ENCODE measurements at regions not wholly inside any gene's neighbourhood (a gene's known extent, or its start where the extent isn't known, plus 50 kb on each side); places are given as distances from the start of the nearest gene placed in this dataset.

- TF ChIP-seq, protein P1, sequence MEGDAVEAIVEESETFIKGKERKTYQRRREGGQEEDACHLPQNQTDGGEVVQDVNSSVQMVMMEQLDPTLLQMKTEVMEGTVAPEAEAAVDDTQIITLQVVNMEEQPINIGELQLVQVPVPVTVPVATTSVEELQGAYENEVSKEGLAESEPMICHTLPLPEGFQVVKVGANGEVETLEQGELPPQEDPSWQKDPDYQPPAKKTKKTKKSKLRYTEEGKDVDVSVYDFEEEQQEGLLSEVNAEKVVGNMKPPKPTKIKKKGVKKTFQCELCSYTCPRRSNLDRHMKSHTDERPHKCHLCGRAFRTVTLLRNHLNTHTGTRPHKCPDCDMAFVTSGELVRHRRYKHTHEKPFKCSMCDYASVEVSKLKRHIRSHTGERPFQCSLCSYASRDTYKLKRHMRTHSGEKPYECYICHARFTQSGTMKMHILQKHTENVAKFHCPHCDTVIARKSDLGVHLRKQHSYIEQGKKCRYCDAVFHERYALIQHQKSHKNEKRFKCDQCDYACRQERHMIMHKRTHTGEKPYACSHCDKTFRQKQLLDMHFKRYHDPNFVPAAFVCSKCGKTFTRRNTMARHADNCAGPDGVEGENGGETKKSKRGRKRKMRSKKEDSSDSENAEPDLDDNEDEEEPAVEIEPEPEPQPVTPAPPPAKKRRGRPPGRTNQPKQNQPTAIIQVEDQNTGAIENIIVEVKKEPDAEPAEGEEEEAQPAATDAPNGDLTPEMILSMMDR (IDR thresholded peaks at IDR 0.05) = no peak
Observed at GRCh38 chr3:132785292-132785691, 63.1 kb upstream of the NPHP3 start.

GRCh38 chr3:132784502-132785025 lies 62.4 kb upstream of the NPHP3 start:
- ATAC-seq (ENCODE audit: insufficient number of reproducible peaks, low FRiP score, low read depth) (no peak), DNase-seq (ENCODE audit: low spot score) (no peak)
- no peaks in the 10 kb centered on the region for H3K36me3 ChIP-seq
- H3K27ac ChIP-seq = peak overlapping the region; percentile 19 to 61
- TF ChIP-seq, protein P1 (IDR thresholded peaks at IDR 0.05) = no peak
- H3K9me3 ChIP-seq = no peaks in the 10 kb centered on the region
- H3K27me3 ChIP-seq (replicated peaks; ENCODE audit: insufficient read depth) = no peaks in the 10 kb centered on the region
- H3K4me3 ChIP-seq = no peak overlapping the region
- H3K4me1 ChIP-seq (ENCODE audit: control insufficient read depth in 1 of 2, low read depth in 2 of 2) = peaks cover 21 to 62% of the 10 kb centered on the region in 2 donors

More at GRCh38 chr3:132785292-132785691, 63.1 kb upstream of the NPHP3 start:
- H3K4me1 ChIP-seq (ENCODE audit: control insufficient read depth in 1 of 2, low read depth in 2 of 2) = peaks cover 21 to 62% of the 10 kb centered on the region in 2 donors
- DNase-seq (ENCODE audit: low spot score) (no peak), ATAC-seq (ENCODE audit: insufficient number of reproducible peaks, low FRiP score, low read depth) (peak; percentile 71)
- peak overlapping the region; percentile 19 to 61 for H3K27ac ChIP-seq
- H3K9me3 ChIP-seq = no peaks in the 10 kb centered on the region
- H3K36me3 ChIP-seq = no peaks in the 10 kb centered on the region
- H3K27me3 ChIP-seq (replicated peaks; ENCODE audit: insufficient read depth) = no peaks in the 10 kb centered on the region
- no peak overlapping the region for H3K4me3 ChIP-seq

DNA sequence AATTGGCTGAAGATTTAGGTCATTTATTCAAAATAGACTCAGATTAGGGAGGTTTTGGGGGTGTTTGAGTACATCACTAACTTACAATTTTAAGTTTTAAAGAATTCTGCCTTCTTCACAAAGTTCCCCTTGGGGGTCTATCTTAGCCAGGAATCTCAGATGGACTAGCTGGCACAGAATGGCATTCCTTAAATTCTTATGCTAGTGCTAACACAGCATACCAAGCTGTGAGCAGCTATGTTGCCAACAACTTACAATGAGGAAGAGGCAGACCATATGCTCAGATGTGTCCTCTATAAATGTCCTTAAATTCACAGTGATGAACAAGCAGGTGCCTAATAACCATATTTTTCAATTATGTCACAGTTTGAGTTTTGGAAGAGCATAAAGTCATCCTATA lies 60.9 kb upstream of the NPHP3 start:
- TF ChIP-seq, protein P1 (IDR thresholded peaks at IDR 0.05) = no peak

GRCh38 chr3:132781922-132782321 lies 59.7 kb upstream of the NPHP3 start:
- Histone ChIP-seq H3K4me1 (ENCODE audit: control insufficient read depth in 1 of 2, low read depth in 2 of 2) (peaks cover 11 to 38% of the 10 kb centered on the region in 2 donors), H3K36me3 (no peaks in the 10 kb centered on the region), H3K27ac (no peak overlapping the region), H3K4me3 (no peak overlapping the region), H3K9me3 (no peaks in the 10 kb centered on the region), H3K27me3 (replicated peaks; ENCODE audit: insufficient read depth) (no peaks in the 10 kb centered on the region)
- ATAC-seq (ENCODE audit: insufficient number of reproducible peaks, low FRiP score, low read depth) (no peak), DNase-seq (ENCODE audit: low spot score) (no peak)
- TF ChIP-seq, protein P1 (IDR thresholded peaks at IDR 0.05) = no peak

More for the DNA sequence above, 60.9 kb upstream of the NPHP3 start:
- no peak overlapping the region for H3K4me3 ChIP-seq
- peaks cover 21 to 50% of the 10 kb centered on the region in 2 donors for H3K4me1 ChIP-seq (ENCODE audit: control insufficient read depth in 1 of 2, low read depth in 2 of 2)
- H3K9me3 ChIP-seq = no peaks in the 10 kb centered on the region
- no peaks in the 10 kb centered on the region for H3K36me3 ChIP-seq
- H3K27ac ChIP-seq = no peak overlapping the region
- ATAC-seq (ENCODE audit: insufficient number of reproducible peaks, low FRiP score, low read depth) (no peak), DNase-seq (ENCODE audit: low spot score) (no peak)
- no peaks in the 10 kb centered on the region for H3K27me3 ChIP-seq (replicated peaks; ENCODE audit: insufficient read depth)

DNA sequence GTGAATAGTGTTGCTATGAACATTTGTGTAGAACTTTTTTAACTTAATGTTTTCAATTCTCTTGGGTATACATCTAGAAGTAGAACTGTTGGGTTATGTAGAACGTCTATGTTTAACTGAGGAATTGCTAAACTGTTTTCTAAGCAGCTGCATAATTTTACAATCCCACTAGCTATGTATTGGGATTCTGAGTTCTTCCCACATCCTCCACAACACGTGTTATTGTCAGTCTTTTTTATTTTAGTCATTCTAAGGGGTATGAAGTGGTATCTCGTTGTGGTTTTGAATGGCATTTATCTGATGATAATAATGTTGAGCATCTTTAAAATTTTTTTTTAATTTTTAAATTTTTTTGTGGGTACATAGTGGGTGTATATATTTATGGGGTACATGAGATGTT lies 55.0 kb upstream of the NPHP3 start:
- Histone ChIP-seq H3K27me3 (replicated peaks; ENCODE audit: insufficient read depth) (no peaks in the 10 kb centered on the region), H3K4me3 (no peak overlapping the region), H3K27ac (no peak overlapping the region), H3K9me3 (no peaks in the 10 kb centered on the region), H3K36me3 (no peaks in the 10 kb centered on the region), H3K4me1 (ENCODE audit: control insufficient read depth in 1 of 2, low read depth in 2 of 2) (no peaks in the 10 kb centered on the region)
- ATAC-seq (ENCODE audit: insufficient number of reproducible peaks, low FRiP score, low read depth) (no peak), DNase-seq (ENCODE audit: low spot score) (no peak)
- TF ChIP-seq, protein P1 (IDR thresholded peaks at IDR 0.05) = no peak
